Right ventricle myocardium inferior (tissue), 1 donor: ENCODE measurements at regions not wholly inside any gene's neighbourhood (a gene's known extent, or its start where the extent isn't known, plus 50 kb on each side); places are given as distances from the start of the nearest gene placed in this dataset.
A peak's percentile ranks its signal among the peaks of the same experiment; 100 is the strongest.

Experiments
- ATAC-seq: fragments of 200-7000 bp; cut with Tn5 transposase; one replicate; pipeline ENCODE4 v1.9.1; 2020; ENCODE audit warnings: mild to moderate bottlenecking, moderate library complexity
- DNase-seq: peaks from one replicate; pipeline ENCODE4 v3.0.0; 2021; ENCODE audit errors: missing footprints
- intact Hi-C: fragments of 100-400 bp; cut with DNase I; formaldehyde crosslinking; loops from one replicate; pipeline ENCODE4 v1.11.0; 2022
- donor health status: DM: no; HTN: yes; CAD: no; lungs with severe emphysema.

DNA sequence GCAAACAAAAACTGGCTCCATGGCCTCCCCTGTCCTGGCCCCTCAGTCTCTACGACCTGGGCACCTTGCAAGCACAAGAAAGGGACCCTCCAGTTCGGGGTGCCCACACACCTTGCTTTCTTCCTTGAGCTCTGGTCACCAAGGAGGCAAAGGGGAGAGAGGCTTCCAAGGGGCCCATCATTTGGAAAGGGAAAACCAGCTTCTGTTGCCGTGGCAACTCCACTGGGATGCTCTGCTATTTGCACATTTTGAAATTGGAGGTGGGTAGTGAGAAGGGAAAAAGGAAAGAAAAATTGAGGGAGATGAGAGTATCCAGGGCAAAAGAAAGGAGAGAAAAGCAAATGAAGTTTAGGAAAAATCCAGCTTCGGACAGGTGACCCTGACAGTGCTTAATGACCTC, 388.4 kb downstream of the SHANK2 start:
- no peak for ATAC-seq
- intact Hi-C loops, result no loop called here
- DNase-seq, result no peak

DNA sequence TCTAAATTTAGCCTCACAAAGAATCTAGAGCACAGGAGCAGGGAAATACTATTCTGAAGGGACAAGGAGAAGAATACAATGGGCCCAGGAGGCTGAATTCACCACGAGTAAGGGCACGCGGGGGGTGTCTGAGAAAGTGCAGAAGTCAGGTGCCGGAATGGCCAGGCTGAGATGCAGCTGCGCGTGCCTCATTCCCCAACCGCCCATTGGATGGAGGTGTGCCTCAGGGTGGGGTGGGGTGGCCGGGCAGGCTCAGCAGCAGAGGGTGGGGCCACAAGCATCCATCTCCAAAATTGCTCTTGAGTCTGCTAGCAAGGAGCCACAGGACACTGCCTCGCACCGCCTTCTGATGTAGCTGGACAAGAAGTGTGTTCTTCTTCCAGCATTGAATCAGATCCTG, 387.0 kb downstream of the SHANK2 start:
- DNase-seq (peak; percentile 35), ATAC-seq (no peak)
- intact Hi-C loops, result no loop called here

DNA sequence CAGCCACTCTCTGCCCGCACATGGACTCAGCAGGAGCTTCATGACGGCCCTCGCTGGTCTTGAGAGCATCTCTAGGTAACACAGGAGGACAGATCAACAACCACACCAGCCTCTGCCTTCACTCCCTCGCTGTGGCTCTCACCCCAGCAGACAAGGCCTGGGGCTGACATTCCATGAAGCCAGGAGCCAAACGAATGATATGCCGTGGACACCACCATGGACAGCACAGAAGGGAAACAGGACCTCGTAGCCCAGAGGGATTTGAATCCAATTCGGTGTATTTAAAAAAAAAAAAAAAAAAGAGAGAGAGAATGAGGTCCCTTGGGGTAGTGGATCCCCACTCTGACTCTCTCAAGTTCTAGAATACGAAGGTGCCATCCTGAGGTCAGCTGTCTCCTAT, 385.5 kb downstream of the SHANK2 start:
- DNase-seq, result no peak
- intact Hi-C loops, result no loop called here
- ATAC-seq, result no peak

DNA sequence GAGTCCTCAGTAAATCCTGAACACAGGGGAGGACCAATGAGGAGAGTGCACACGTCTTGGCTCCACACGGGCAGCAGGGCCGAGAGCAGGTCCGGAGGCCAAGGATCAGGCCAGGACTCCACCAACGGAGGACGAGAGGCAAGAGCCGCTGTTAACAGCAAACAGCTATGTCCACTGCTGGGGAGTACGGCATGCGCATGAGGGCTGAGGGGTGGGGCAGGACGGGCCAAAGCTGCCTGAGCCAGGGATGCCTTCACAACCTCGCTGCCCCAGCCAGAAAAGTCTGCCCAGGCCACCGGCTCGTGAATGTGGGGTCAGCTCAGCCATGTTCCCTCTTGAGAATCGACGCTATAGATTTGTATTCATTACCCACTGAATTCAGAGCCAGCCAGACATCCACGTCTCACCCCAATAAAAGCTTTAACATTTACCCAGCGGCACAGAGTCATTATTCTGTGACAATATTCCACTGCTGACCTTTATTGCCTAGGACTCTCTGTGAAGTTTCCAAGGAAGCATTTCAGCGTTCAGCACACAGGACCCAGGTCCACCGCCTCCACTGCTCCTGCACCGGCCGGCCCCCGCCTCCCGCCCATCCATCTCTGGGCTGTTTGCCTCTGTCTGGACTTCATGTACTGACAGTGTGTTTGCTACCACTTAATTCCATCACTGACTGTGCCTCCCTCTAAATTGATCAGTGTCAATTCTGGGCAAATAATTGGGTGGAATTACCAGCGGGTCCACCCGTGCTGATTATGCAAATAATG, 384.9 kb downstream of the SHANK2 start:
- DNase-seq, result no peak
- no peak for ATAC-seq
- intact Hi-C loops, result no loop called here

DNA sequence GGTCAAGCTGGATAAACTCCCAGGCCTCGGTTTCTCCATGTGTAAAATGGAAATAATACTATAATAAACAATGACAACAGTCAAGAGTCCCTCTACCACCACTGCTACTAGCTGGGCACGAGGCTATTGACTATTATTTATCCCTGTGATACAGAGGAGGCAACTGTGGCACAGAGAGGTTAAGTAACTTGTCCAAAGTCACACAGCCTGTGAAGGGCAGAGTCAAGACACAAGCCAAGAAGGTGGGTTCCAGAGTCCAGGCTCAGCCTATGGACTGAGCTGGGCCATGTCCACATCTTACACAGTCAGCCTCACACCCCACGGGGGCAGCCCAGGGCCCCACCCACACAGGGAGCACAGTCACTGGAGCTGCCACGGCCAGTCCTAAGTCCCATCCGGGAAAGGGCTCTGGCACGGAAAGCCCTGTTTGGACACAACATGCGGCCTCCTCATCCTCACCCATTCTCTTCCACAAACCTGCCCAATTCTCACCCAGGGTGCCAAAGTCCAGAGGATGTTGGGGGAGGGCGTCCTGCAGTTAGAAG, 384.0 kb downstream of the SHANK2 start:
- intact Hi-C loops, result no loop called here
- no peak for ATAC-seq
- DNase-seq, result no peak

DNA sequence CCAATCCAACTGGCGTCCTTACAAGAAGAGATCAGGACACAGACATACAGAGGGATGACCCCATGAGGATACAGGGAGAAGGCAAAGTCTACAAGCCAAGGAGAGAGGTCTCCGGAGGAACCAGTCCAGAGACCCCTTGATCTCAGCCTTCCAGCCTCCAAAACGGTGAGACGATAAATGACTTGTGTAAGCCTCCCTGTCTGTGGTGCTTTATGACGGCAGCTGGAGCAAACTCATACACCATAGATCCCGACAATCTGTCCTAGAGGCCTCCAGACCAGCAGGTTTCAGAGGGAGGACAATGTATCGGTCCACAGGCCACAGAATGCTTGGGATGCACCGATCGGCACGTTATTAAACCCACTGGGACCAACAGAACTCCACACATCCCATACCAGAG, 383.3 kb downstream of the SHANK2 start:
- DNase-seq (no peak), ATAC-seq (no peak)
- intact Hi-C loops, result no loop called here

DNA sequence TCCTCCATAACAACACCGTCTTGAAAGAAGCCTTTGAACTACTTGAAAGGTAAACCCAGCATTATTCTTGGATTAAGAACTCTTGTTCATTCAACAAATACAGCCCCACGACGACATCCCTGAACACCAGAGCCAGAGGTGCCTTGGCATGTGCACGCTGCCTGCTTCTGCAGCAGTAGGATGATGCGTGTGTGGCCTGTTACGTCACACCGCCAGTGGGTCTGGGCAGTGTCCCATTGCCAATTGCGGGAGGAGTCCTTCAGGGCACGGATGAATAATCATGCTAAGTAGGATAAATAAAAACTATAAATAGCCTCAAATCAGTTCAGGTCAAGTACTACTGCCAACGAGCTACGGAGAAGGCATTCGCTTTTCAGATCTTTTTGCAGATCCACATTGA, 380.5 kb downstream of the SHANK2 start:
- no peak for ATAC-seq
- no peak for DNase-seq
- intact Hi-C loops, result no loop called here

DNA sequence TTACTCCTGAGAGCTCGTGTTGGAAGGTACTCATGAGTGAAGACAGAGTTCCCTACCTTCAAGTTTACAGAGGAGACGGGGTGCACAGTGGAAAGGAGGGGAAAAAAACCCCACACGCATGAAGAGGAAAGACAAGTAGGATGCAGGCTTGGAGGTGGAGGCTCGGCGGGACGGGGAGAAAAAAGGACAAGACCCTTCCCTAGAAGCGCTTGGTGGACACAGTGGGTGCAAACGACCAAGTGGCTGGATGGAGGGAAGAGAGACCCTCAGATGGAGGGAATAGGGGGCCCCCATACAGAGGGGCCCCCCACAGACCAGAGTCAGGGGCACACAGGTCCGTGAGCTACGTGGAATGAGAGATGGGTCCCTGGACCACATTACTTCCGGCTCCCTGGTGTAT, 380.1 kb downstream of the SHANK2 start:
- no peak for DNase-seq
- ATAC-seq, result no peak
- intact Hi-C loops, result no loop called here

DNA sequence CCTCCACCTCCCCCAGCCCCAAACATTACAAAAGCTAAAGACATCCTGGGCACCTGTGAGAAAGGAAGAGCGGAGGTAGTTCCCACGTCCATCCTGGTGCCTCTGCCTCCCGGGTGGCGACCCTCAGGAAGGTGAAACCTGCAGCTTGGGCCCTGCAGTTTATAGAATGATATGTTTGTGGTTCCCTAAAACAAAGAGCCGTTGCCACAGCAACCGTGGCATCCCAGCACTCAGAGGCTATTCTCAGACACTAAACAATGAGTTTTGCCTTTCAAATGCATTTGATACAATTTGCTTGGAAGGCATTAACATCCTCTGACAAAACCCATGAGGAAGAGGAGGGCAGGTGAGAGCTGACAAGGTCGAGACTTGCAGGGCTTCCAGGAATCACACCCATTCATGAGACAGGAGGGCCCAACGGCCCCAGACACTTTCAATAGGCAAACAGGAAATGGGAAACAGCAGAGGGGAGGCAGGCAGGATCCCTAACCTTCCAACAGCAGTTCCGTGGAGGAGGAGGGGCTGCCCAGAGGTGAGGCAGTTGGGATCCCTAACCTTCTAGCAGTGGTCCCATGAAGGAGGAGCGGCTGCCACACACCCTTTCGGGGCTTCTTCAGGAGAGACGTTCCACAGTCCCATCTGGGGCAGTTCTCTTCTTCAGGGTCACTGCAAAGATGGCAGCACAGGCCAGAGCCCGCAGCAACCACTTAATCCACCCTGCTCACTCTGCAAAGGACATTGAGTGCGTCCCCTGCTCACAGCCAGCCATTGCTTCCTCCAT, 379.2 kb downstream of the SHANK2 start:
- ATAC-seq (no peak), DNase-seq (no peak)
- intact Hi-C loops, result no loop called here

DNA sequence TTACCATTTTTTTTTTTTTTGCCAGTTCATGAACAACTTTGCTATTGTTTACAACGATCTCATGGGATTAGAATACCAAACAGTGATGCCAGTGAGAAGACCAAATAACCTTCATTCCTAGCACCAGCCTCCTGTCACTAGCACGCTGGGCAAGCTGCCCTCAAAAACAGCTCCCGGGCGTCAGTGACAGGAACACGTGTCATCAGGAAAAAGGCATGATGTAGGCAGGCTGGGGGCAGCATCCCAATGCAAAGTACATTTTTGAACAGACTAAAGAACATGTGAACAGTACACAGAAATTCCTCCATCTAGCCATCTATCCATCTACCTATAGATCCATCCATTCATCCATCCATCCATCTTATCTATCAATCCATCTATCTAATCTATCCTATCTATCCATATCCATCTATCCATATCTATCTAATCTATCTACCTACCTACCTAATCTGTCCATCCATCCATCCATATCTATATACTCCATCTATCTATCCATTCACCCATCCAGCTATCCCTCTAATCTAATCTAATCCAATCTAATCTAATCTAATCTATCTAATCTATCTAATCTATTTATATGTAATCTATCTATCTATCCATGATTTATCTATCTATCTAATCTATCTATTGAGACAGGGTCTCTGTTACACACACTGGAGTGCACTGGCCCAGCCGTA, 378.5 kb downstream of the SHANK2 start:
- no peak for DNase-seq
- intact Hi-C loops, result no loop called here
- no peak for ATAC-seq

DNA sequence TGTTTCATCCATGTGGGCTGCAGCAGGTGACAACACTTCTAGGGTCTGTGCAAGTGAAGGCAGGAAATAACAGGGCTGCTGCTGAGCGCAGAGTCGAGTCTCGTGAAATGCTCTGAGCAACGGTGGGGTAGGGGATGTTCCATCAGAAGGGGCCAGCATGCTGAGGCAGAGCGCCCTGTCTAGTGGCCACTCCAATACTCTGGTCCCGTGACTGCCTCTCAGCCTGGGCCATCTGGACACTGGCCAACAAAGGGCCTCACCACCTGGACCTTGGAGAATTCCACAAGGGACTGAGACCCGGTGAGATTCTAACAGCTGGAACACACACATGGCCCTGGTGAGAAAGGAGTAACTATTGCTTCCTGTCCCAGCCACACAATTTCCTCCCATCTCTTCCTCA, 375.7 kb downstream of the SHANK2 start:
- ATAC-seq (no peak), DNase-seq (no peak)
- intact Hi-C loops, result no loop called here

DNA sequence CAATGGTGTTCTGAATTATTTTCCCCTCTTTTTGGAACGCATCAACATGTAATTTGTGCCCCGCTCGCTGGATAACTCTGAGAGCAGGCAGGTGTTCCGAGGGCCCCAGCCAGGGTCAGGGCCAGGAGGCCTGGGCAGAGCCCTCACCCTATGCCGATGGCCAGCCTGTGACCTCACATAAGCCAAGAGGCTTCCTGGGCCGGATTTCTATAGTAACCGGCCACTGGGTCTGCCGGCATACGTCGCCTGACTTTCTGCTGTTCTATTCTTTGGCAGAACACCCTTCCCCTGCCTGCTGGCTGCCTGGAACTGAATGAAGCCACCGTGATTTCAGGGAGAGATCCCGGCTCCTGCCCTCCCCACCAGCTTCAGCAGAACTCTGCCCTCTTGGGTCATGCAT, 375.2 kb downstream of the SHANK2 start:
- intact Hi-C loops, result no loop called here
- ATAC-seq, result no peak

DNA sequence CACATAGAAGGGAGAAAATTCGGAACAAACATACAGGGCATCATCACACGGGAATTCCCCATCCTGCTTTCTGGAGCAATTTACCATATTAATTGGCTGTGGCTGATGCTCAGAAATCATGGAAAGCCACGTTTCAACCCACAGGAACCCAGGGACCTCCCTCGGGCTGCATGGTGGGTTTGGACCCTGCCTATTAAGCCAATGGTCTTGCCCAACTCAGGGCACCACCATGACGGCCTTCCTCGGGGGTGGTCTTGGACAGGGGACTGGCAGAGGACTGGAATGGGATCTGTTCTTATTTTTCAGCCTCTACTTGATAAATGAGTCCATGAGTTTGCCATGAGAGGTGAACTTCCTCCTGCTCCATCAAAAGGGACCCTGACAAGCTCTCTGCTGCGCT, 374.0 kb downstream of the SHANK2 start:
- DNase-seq, result no peak
- ATAC-seq, result no peak
- intact Hi-C loops, result no loop called here

More for the DNA sequence above, 375.2 kb downstream of the SHANK2 start:
- DNase-seq, result no peak

DNA sequence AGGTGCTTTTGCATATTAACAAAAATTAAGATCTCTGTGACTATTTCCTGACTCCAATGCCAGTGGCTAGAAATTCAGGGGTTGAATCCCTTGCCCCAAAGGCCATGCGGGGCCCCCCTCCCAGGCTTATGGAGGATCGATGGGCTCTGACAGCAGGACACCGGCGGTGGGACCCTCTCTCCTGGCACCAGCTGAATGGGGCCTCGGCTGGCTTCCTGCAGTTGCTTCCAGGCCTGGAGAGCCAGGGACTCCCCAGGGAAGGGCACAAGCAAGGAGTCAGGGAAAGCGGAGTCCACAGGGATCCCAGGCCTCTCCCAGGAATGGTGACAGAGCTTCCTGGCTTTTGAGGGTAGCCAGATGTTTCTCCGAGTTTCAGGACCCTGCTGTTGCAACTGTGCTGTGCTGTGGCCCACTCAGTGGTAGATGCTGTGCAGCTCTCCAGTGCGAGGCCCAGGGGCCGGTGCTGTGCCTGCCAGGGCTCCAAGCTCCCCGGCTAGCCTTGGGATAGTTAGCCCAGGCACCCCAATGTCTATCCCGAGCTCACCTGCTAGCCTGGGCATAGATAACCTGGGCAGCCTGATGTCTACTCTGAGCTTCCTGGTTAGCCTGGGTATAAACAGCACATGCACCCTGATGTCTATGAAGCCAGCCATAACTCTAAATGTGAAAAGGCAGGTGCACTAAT, 372.6 kb downstream of the SHANK2 start:
- ATAC-seq, result no peak
- intact Hi-C loops, result no loop called here
- no peak for DNase-seq

DNA sequence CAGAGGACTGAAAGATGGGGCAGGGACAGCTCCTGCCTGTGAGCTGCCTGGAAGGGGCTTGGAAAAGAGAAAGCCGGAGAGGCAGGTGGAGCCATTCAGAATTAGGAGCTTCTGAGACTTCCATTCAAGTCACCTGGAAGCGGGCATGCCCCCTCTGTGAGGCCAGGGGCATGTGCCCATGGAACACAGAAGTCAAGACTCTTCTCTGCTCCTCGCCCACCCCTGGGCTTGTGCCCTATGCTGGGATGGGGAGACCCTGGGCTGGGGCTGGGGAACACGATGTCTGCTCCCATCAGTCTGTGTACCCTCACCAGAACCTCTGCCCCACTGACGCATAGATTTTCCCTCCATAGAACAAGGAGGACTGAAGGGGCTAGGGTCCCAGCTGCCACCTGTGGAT, 372.0 kb downstream of the SHANK2 start:
- ATAC-seq (no peak), DNase-seq (no peak)
- intact Hi-C loops, result no loop called here

DNA sequence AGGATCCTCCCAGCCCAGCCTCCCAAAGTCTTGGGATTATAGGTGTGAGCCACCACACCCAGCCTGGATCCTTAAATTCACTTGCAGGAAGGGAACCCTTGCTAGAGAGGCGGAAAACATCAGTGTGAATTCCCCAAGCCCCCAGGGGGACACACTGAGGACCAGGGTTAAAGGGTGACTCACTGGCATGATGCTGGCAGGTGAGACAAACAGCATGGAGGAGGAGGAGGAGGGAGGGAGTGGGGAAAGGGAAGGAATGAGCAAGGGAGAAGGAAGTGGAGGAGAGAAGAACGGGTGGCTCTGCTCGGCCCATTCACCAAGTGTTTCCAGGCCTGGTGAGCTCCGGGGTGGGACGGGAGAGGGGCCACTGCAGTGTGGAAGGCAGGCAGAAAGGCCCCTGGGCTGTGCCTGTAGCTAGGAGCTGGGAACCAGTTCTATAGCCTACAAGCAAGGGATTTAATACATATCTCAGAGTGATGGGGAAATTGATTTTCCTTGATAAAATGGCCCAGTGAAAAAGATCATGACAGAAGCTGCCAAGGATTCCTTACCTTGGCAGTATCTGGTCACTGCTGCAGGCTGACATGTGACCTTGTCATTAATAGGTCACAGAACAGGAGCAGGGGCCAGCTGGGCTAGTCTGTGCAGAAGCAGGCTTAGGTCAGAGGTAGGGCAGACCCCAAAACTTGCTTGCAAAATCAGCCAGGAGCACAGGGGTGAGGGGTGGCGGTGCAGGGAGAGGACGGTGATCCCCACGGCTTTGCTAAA, 370.2 kb downstream of the SHANK2 start:
- no peak for DNase-seq
- intact Hi-C loops, result no loop called here
- ATAC-seq, result no peak

DNA sequence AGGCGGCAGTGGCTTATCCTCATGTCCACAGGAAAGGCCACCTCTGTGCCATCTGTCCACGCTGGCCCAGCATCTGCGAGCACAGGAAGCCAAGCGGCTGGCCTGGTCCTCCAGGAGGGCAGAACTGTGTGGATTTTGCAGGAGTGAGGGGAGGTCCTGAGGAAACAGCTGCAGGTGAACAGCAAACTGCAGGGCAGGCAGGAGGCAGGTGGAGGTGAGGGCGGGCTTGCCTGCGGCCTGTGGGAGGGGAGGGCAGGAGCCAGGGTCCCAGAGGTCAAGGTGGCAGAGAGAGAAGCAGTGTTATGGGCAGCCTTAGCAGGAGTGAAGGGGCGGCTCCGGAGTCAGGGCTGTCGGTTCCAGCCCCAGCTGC, 369.7 kb downstream of the SHANK2 start:
- intact Hi-C loops, result no loop called here
- DNase-seq (no peak), ATAC-seq (no peak)

DNA sequence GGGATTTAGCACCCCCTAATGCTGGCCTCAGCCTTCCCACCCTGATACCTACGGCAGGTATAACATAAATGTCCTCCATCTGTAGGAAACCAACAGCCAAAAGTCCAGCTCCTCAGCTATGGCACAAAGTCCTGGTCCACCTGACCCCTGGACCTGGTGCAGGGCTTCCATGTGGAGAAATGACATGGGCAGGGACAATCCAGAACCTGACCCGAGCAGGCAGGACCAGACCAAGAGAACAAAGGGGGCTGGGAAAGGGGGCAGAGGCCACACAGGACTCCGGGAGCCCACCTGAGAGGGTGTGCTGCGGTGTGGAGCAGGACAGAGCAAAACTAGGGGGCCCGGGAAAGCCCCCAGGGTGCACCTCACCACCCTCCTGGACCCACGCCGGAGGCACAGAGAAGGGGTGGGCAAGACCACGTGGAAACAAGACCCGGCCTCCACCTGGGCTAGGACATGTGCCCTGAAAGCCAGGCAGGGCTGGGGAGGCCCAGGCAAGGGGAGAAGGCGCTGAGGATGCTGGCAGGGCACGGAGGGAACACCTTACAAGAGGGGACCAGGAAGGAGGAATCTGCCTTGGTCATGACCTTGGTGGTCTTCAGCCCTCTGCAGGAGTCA, 368.9 kb downstream of the SHANK2 start:
- DNase-seq (no peak), ATAC-seq (no peak)
- intact Hi-C loops, result no loop called here
